Prostate gland (tissue), 2 donors: ENCODE measurements at regions not wholly inside any gene's neighbourhood (a gene's known extent, or its start where the extent isn't known, plus 50 kb on each side); places are given as distances from the start of the nearest gene placed in this dataset.

Source experiments
- DNase-seq: peaks from one replicate; pipeline ENCODE4 v3.0.0-alpha.2; 2019; ENCODE audit warnings: low spot score
- H3K27ac ChIP-seq, 2 donors: fragments of 200-600 bp; sonication (generic); 2 replicates each; pipeline ENCODE4 v1.5.1; 2017 to 2019
- H3K27me3 ChIP-seq: fragments of 200-600 bp; sonication (generic); replicated peaks from 2 replicates; pipeline ENCODE4 v1.5.1; 2019; ENCODE audit not compliant: insufficient read depth
- H3K36me3 ChIP-seq, 2 donors: fragments of 200-600 bp; sonication (generic); 1 replicate in 1 of 2; 2 replicates in 1 of 2; pipeline versions ENCODE4 v1.5.1 to v1.8.1; 2017 to 2019
- H3K4me1 ChIP-seq: fragments of 200-600 bp; sonication (generic); replicated peaks from 2 replicates; pipeline ENCODE4 v1.5.1; 2019
- H3K4me3 ChIP-seq, 2 donors: fragments of 200-600 bp; sonication (generic); 2 replicates each; pipeline ENCODE4 v1.5.1; 2017 to 2019
- H3K9me3 ChIP-seq: fragments of 200-600 bp; sonication (generic); 2 replicates; pipeline ENCODE4 v1.5.1; 2017
- CTCF ChIP-seq, 4 experiments: fragments of 200-600 bp in 2 of 4; fragments of 450-650 bp in 2 of 4; sonication (generic) in 2 of 4; IDR thresholded peaks; 1 replicate in 3 of 4; 2 replicates in 1 of 4; pipeline ENCODE4 v1.5.1; 2016 to 2019; ENCODE audit warnings: antibody characterized with exemption in 4 of 4, mild to moderate bottlenecking in 2 of 4, moderate library complexity in 2 of 4
- POLR2A ChIP-seq: fragments of 450-650 bp; IDR thresholded peaks from one replicate; pipeline ENCODE4 v1.6.1; 2016; ENCODE audit warnings: antibody characterized with exemption, mild to moderate bottlenecking
- POLR2AphosphoS5 ChIP-seq: sonication (generic); formaldehyde crosslinking; IDR thresholded peaks from one replicate; pipeline ENCODE4 v1.6.1; 2017; ENCODE audit warnings: antibody characterized with exemption
- WGBS: methylation state at CpG from one replicate; pipeline ENCODE4 v1.1.5; 2018; 5-methylcytosine and 5-hydroxymethylcytosine counted together
- intact Hi-C: fragments of 100-400 bp; cut with DNase I; formaldehyde crosslinking; loops from one replicate; pipeline ENCODE4 v1.14.2; 2022

DNA sequence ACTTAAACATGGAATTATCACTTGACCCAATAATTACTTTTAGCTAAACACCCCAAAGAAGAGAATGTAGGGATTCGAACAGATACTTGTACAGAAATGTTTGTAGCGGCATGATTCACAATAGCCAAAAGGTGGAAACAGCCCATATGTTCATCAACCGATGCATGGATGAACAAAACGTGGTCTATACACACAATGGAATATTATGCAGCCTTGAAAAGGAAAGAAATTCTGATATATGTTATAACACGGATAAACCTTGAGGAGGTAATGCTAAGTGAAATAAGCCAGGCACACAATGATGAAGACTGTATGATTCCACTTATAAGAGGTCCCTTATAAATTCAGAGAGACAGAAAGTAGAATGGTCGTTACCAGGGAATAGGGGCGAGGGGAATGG lies 659.4 kb downstream of the MED13L start:
- H3K9me3 ChIP-seq = no peaks in the 10 kb centered on the region
- no peaks in the 10 kb centered on the region for H3K4me1 ChIP-seq
- H3K4me3 ChIP-seq = no peak overlapping the region
- no peak for DNase-seq
- H3K36me3 ChIP-seq = no peaks in the 10 kb centered on the region
- H3K27ac ChIP-seq = no peak overlapping the region
- TF ChIP-seq POLR2AphosphoS5 (no peak), CTCF (IDR thresholded peaks at IDR 0.05) (no peak), POLR2A (no peak)
- intact Hi-C loops = no loop called here
- 96% methylated on average over 7 of the region's 7 CpGs for WGBS
- H3K27me3 ChIP-seq = no peaks in the 10 kb centered on the region

- intact Hi-C loops = no loop called here
- Histone ChIP-seq H3K27ac (no peak overlapping the region), H3K9me3 (no peaks in the 10 kb centered on the region), H3K36me3 (no peaks in the 10 kb centered on the region), H3K4me3 (no peak overlapping the region), H3K27me3 (no peaks in the 10 kb centered on the region), H3K4me1 (no peaks in the 10 kb centered on the region)
- WGBS = 97% methylated on average over 7 of the region's 7 CpGs
- TF ChIP-seq POLR2A (no peak), POLR2AphosphoS5 (no peak), CTCF (IDR thresholded peaks at IDR 0.05) (no peak)
- DNase-seq = no peak
Observed at GRCh38 chr12:115617391-115617790, 660.1 kb downstream of the MED13L start.

GRCh38 chr12:115611477-115611876 lies 666.0 kb downstream of the MED13L start:
- TF ChIP-seq CTCF (IDR thresholded peaks at IDR 0.05) = no peak
- no peak for TF ChIP-seq POLR2AphosphoS5
- TF ChIP-seq POLR2A = no peak
- H3K27ac ChIP-seq = no peak overlapping the region
- no peaks in the 10 kb centered on the region for H3K9me3 ChIP-seq
- intact Hi-C loops = no loop called here
- H3K4me1 ChIP-seq = no peaks in the 10 kb centered on the region
- no peaks in the 10 kb centered on the region for H3K36me3 ChIP-seq
- no peak overlapping the region for H3K4me3 ChIP-seq
- DNase-seq = peak; percentile 31
- WGBS = 23% methylated on average over 5 of the region's 5 CpGs
- H3K27me3 ChIP-seq = no peaks in the 10 kb centered on the region

DNA sequence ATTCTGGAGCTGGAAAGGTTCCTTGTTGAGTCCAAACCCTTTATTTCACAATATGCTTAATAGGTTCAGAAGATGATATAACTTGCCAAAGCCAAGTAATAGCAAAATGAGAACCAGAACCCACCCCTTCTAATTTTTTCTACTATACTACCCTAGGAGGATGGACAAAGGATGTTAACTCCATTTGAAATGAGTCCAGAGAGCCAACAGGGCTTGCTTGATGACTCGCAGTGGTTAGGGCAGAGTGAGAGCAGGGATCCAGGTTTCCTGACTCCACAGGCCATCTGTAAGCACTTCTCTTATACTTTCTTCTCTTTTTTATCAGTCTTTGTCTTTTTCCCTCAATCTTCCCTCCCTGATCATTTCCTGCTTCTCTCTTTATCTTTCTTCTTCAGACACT lies 668.1 kb downstream of the MED13L start:
- intact Hi-C loops = no loop called here
- H3K27ac ChIP-seq = no peak overlapping the region
- 97% methylated on average over 1 of the region's 1 CpG for WGBS
- H3K27me3 ChIP-seq = no peaks in the 10 kb centered on the region
- no peaks in the 10 kb centered on the region for H3K4me1 ChIP-seq
- H3K36me3 ChIP-seq = no peaks in the 10 kb centered on the region
- no peak for TF ChIP-seq POLR2A
- no peak for TF ChIP-seq CTCF (IDR thresholded peaks at IDR 0.05)
- TF ChIP-seq POLR2AphosphoS5 = no peak
- no peaks in the 10 kb centered on the region for H3K9me3 ChIP-seq
- no peak overlapping the region for H3K4me3 ChIP-seq
- no peak for DNase-seq

DNA sequence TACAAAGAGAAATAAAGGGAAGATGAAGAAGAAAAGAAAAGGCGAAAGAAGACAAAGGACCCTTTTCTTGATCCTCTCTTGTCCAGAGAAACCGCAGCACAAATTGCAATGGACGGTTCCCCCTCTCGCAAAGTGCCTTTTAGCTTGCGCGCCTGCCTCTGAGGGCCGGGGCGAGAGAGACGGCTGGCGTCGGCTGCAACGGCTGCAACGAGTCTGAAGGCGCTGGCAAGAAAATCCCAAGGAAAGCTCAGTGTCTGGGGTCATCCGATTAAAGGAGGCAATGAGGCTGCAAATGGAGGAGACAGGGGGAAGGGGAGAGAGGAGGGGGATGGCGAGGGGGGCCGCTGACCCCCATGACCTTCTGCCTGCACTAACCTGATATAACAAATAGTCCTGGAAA lies 671.5 kb downstream of the MED13L start:
- intact Hi-C loops = no loop called here

More for the DNA sequence above, 671.5 kb downstream of the MED13L start:
- WGBS = 67% methylated on average over 17 of the region's 17 CpGs
- TF ChIP-seq POLR2A = no peak
- no peak for TF ChIP-seq POLR2AphosphoS5
- no peak for TF ChIP-seq CTCF (IDR thresholded peaks at IDR 0.05)
- Histone ChIP-seq H3K4me1 (no peaks in the 10 kb centered on the region), H3K4me3 (no peak overlapping the region), H3K36me3 (no peaks in the 10 kb centered on the region), H3K27ac (no peak overlapping the region), H3K27me3 (no peaks in the 10 kb centered on the region), H3K9me3 (no peaks in the 10 kb centered on the region)
- DNase-seq = no peak
